NCI-H82 treated with DMSO at 0.1 percent for 48 hours (cell line): ENCODE measurements at regions not wholly inside any gene's neighbourhood (a gene's known extent, or its start where the extent isn't known, plus 50 kb on each side); places are given as distances from the start of the nearest gene placed in this dataset.

Source experiments
- DNase-seq: peaks from one replicate; lab custom pipeline; 2025; ENCODE audit not compliant: unreplicated experiment; lab: John Stamatoyannopoulos, UW

DNA sequence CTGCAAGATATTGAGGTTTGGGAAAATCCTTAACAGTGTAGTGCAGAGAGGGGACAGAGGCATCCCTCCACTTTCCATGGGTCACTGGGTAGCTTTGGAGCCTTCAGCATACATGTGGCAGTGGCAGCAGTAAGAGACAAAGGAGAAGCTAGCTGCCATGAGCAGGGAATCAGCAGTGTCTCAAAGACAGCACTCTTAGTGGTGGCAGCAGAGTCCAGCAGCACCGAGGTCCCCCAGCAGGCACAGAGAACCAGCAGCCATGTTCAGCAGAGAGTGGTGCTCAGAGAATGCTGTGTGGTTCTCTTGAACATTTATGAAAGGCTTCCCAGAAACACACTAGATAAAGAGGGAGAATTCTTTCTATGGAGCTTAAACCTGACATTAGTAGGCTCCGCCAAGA, 308.5 kb downstream of the CENPC start:
- DNase-seq: no peak

DNA sequence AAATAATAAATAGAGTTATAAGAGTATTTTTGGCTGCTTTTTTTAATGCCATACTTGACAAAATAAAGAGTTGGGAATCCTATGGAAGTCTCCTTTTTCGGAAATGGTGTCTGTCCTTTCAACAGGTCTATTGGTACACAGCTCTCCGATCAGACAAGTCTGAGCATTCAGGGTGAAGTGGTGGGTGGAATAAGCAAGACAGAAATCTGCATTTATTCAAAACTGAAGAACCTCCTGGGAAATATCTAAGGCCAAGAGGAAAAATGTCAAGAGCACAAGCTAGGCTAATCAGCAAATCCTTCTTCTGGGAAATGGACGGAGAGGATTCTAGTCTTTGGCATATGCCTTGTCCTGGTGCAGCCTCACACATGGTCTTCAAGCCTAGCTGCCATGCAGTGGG, 309.0 kb downstream of the CENPC start:
- no peak for DNase-seq

DNA sequence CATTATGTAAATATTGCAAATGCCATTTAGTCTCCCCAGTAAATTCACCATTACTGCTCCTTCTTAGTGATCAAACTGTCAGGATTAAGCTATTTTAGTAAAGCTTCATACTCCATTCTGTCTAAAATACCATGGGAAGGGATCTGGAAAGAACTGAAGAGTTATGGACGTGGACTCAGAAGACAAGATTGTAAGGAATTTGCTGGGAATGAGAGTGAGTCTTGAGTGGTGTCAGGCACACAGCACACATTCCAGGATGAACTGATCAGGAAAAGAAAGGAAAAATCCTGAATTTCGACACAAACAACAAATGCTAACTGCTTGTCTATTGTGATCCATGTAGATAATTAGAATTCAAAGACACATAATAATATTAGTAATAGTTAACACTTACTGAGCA, 311.0 kb downstream of the CENPC start:
- no peak for DNase-seq

DNA sequence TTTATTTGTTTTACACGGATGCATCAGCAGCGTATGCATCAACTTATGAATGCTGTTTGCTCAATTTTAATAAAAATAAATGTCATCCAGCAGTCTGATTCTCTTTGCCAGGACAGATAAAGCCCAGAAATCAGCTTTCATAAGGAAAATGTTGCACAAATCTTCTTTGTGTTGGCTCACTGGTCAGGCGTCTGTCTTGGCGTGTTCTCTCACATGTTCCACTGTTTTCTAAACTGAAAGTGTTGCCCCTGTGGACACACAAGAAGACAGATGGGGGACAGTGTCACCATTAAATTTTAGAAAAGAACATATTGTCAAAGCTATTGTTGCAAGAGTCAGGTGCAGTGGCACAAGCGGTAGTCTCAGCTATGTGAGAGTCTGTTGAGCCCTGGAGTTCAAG, 316.2 kb downstream of the CENPC start:
- no peak for DNase-seq

DNA sequence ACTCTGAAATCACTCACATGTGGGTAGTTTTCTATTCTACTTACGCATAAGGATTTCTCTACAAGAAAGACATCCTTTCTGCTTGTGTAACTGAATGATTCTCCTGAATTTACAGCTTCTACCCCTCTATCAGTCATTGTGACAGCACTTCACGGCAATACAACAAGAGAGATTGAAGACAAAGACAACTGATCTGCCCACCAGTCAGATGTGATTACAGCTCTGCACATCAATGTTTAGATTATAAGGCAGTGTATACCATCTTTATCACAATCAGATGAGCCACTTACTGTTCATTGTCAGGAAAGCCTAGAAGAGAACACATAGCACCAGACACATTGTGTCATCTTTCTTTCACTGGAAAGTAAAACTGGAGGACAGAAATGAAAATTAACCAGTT, 324.4 kb downstream of the CENPC start:
- DNase-seq: no peak

DNA sequence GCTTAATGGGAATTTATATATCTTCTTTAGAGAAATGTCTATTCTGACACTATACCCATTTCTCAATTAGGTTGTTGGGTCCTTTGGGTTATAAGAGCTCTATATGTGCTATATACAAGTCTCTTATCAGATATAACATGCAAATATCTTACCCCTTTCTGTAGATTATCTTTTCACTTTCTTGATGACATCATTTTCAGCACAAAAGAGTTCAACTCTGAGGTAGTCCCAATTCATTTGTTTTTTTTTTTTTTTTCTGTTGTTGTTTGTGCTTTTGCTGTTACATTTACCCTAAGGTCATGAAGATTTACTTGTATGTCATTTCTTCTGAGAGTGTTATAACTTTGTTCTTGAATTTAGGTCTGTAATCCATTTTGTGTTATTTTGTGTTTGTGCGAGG, 326.4 kb downstream of the CENPC start:
- no peak for DNase-seq

DNA sequence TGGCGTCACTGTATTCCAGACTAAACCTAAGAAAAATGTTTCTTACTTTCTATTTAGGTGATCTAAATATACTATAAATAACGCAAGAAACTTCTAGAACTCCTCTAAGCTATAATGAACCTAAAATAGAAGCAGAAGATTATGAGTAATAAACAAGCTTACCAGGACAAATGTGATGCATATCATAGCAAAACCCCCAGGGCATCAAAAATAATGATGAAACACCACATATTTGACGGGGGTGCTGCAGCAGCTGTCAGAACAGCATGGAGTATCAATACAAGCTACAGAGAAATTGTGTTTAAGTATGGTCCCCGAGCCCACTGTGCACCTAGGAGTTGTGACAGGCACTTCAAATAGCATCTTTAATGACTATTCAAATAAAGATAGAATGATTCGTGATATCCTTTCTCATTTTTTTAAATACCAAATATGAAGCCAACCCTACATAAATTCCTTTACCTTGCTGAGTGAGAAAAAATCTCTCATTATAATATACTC, 337.3 kb downstream of the CENPC start:
- no peak for DNase-seq

DNA sequence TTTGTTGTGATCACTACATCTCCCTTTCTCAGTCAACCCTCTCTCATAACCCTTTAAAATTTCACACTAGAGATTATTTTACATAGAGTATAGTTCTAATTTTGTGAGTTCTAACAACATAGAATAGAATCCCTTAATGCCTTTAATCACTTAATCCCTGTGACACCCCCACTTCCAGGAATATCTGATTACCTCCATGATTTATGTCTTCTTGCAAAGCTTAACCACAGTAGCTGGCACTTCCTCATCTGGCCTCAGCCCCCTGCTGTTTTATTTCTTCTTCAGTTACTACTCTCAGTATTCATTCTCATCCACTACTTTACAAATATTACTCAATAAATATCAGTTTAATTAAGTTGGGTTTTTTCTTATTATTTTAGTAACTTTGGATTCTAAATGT, 340.9 kb downstream of the CENPC start:
- peak; percentile 30 for DNase-seq

DNA sequence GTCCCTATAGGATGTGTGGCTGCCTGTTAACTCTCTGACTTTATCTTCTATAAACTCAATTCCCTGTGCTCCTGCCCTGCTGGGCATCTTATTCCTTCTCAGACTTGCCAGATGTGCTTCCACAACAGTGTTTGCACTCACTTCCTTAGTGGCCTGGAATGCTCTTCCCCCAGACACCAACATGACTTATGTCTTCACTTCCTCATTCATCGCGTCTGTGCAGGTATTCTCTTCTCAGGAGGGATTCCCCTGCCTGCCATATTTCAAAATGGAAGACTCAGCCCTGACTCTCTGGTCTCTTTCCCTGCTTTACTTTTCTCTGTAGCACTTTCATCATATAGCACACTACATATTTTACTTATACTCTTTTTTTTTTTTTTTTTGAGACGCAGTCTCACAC, 344.0 kb downstream of the CENPC start:
- no peak for DNase-seq

DNA sequence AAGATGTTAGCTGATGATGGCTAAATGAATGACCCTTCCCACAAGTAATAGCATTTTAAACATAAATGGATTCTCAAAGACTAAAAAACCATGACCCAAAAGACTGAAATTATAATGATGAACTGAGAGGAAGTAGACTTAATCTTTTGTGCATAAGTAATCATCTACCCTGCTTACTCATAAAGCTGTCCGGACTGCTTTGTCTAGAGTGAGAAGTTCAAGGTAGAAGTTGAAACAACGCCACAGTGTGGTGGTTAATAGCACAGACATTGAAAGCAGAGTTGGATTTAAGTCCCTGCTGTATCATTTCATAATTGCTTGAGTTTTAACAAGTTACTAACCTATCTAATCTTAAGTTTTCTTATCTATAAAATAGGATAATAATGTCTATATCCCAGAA, 346.6 kb downstream of the CENPC start:
- no peak for DNase-seq

DNA sequence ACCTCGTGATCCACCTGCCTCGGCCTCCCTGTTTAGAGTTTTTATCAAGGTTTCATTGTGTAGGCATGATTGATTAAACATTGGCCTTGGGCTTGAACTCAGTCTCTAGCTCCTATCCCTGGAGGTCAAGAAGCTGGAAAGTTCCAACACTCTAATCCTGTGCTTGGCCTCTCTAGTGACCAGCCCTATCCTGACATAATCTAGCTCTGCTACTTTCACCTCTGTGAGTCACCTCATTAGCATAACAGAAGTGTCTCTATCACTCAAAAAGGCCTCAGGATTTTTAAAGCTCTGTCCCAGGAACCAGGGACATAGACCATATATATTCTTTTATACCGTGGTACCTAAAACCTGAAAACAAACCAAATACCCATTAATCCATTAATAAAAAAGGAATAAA, 377.5 kb downstream of the CENPC start:
- DNase-seq: no peak

DNA sequence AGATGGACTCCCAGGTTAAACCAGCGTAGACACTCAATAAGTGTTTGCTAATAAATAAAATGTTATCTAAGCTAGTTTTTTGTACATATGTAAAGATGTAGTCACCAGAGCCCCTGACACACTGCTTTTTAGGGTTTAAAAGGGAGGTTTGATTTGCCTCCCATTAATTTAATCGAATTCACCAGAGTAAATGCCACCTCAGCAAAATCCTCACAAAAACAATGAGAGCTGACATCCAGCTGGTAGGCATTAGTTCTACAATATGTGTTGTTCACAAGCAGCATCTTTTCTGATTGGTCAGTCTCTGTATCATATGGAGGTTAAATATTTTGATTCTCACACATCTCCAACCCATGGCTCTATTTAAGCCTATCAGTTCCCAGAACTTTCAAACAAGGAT, 382.6 kb downstream of the CENPC start:
- DNase-seq: no peak

DNA sequence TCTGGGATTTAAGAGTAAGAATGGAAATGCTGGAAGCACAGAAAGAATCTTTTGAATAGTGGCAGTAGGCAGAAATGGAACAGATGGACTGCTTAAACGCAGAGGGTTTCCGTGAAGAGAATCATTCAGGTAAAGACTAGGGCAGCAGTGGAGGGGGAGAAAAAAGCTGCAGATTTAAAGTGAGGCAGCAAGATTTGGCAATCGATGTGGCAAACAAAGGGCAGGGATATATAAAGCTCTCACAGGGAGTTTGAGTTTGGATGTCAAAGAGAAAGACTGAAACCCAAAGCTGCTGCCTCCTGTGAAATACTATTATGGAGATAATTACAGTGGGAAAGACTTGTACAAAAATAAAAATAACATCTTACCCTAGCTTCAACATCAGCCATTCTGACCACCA, 384.0 kb downstream of the CENPC start:
- no peak for DNase-seq

DNA sequence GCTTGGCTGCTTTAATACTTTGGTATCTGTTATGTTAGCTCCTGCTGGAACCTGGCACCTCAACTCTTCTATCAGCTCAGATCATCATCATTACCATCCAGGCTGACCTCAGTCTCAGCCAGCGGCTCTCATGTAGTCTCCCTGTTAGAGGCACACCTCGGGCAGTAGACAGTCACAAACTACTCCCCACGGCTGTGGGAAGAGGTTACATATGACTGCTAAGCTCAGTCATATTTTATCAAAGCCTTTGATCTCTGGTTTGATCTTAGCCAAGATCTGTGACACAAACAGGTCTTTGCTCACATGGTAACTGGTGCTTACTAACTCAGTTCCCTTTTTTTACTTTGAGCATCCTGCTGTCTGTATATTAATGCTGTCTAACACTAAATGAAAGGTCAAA, 384.9 kb downstream of the CENPC start:
- DNase-seq: no peak

DNA sequence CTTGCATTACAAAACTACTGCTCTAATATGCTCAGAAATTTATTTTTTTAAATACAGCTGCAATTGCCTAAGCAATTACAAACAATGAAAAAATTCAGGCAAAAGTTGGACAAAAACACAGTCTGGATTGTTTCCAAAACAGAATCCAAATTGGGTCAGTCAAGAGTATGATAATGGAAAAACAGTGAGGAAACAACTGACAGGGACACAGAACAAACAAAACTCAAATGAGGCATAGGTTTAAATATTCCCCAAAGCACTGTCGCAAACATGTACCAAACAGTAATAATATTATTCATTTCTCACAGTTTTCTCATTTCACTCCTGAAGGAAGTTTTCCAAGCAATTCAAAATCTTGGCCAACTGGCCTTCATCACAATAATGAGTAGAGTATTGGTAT, 386.6 kb downstream of the CENPC start:
- no peak for DNase-seq

DNA sequence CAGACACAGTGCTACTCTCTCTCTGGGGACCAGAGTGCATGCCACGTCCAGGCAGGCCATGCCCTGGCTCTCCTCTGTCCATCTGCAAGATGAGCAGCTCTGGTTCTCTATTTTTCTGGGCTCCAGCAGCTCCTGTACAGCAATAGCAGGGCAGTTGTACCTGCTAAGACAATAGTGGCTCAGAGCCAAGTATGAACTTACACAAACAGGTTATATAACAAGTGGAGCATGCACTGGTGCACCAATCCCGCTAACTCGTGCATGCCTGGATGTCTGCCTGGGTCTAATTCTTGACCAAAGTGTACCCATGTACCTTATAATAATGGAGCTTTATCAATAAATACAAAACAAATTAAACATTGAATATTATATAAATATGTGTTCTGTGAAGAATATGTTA, 392.3 kb downstream of the CENPC start:
- DNase-seq: no peak

DNA sequence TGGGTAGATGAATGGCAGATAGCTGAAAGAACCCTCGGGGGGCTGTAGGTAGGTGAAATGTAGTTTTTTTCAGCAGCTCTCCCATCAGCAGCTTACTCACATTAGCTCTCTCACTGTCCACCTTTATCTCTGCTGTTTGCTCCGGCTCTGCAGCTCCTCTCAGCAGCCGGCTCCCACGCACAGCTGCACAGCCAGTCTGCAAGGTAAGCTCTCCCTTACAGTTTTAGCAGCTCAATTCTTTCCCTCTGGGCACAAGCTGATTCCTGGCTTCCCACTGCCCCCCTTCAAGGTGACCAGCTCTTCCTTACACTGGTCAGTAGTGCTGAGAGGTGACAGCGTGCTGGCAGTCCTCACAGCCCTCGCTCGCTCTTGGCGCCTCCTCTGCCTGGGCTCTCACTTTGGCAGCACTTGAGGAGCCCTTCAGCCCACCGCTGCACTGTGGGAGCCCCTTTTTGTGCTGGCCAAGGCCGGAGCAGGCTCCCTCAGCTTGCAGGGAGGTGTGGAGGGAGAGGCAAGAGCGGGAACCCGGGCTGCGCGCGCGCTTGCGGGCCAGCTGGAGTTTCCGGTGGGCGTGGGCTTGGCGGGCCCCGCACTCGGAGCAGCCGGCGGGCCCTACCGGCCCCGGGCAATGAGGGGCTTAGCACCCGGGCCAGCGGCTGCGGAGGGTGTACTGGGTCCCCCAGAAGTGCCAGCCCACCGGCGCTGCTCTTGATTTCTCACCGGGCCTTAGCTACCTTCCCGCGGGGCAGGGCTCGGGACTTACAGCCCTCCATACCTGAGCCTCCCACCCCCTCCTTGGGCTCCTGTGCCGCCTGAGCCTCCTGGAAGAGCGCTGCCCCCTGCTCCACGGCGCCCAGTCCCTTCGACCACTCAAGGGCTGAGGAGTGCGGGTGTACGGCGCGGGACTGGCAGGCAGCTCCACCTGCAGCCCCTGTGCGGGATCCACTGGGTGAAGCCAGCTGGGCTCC, 393.6 kb downstream of the CENPC start:
- DNase-seq: no peak

DNA sequence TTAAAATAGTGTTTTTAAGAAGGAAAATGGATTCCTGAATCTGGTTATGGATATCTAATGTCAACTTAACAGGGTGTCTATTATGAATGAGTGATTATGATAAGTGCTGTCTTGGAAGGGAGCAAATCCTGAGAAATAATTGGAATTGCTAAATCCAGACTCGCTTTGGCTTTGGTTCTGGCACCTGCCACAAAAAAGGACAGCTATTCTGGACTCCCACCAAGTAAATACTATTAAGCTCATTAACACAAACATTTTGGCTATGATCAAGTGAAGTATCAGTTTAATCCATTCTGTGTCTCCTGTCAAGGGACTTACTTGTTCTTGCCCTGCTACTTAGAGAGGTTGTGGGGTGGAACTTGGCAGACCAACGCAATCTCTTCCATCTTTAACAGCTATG, 403.7 kb downstream of the CENPC start:
- DNase-seq: peak; percentile 100

DNA sequence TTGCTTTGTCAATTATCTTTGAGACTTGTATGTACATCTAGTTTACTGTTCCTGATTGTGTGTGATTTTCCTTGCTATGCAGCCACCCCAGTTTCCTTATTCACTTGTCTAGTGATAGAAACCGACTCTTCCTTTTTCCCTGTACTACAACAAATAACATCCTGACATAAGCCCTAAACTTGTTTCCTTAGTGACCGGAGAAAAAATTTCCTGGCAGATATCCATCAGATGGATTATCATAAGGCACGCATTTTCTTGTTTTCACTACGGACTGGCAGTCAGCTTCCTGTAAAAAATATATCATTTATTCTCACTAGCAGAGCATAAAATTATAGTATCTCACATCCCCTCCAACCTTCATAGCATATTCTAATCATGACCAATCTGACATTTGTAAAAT, 410.7 kb downstream of the CENPC start:
- no peak for DNase-seq

DNA sequence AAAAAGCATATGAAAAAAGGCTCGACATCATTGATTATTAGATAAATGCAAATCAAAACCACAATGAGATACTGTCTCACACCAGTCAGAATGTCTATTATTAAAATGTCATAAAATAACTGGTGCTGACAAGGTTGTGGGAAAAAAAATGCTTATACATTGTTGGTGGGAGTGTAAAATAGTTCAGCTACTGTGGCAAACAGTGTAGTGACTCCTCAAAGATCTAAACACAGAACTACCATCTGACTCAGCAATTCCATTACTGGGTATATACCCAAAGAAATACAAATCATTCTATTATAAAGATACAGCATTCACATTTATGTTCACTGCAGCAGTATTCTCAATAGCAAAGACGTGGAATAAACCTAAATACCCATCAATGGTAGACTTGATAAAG, 412.1 kb downstream of the CENPC start:
- DNase-seq: no peak

DNA sequence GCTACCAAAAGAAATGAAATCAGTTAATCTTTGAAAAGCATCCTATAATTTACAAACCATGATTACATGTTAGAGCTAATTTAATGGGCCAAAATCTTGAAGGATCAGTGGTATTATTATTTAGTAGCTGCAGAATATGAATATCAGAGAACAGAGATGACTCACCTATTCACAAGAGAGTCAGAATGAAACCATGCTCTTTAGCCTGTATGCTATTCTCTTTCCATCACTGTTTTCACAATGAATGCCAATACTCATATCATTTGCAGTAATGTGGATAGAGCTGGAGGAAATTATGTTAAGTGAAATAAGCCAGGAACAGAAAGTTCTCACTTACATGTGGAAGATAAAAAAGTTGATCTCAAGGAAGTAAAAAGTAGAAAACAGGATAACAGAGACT, 414.1 kb downstream of the CENPC start:
- DNase-seq: no peak

DNA sequence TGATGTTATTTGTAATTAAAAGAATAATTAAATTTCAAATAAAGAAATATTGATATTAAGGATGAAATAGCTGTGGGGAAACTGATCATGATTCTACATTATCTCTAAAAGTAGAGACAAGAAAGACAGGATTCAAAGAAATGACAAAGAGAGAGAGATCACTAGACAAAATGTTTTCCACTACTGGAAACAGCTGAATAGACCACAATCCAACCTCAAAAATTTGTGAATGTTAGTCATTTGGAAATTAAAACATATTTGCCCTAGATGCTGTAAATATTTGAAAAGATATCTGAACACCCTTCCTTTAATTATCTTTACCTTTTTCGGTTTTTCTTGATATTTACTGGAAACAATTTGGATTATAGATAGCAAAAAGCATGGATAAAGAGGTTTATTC, 414.9 kb downstream of the CENPC start:
- no peak for DNase-seq

DNA sequence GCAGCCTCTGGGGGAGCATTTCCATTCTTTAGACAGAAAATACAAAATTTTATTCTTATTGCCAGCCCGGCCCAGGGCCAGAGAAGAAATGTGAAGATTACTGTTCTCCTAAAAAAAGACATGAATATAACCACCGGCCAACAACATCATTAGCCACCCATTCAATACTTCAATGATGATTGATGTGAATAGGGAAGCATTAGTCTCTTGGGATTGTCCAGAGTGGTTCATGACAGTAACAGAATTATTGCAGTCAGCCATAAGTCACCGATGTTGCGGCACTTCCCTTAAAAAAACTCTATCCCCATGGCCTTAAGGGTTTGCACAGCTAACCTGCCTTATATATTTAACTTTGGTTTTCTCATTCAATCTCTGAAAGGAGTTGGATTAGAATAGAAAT, 418.7 kb downstream of the CENPC start:
- DNase-seq: no peak
